HG02870 (cell line): ENCODE measurements at regions not wholly inside any gene's neighbourhood (a gene's known extent, or its start where the extent isn't known, plus 50 kb on each side); places are given as distances from the start of the nearest gene placed in this dataset.
"Not testable (repeated sequence)": the region's sequence is repeated elsewhere in the genome, so short reads cannot be mapped to it uniquely, and the experiment has no call there.

Experiments
- ATAC-seq: cut with Tn5 transposase; IDR thresholded peaks from one replicate; pipeline ENCODE4 v1.9.1; 2021; ENCODE audit warnings: mild to moderate bottlenecking, moderate library complexity; ENCODE audit not compliant: unreplicated experiment

GRCh38 chr2:12017499-12018157 is 271.2 kb downstream of the LPIN1 start:
- ATAC-seq, result no peak

GRCh38 chr2:12018726-12019125 is 272.3 kb downstream of the LPIN1 start:
- not testable (repeated sequence) for ATAC-seq

GRCh38 chr2:12020833-12021469 is 274.5 kb downstream of the LPIN1 start:
- ATAC-seq, result no peak

- ATAC-seq, result not testable (repeated sequence)
Measured at GRCh38 chr2:12024197-12024907, 277.9 kb downstream of the LPIN1 start.

- ATAC-seq, result no peak
Measured at GRCh38 chr2:12027136-12027535, 280.7 kb downstream of the LPIN1 start.

- no peak for ATAC-seq
Measured at GRCh38 chr2:12031866-12032265, 285.4 kb downstream of the LPIN1 start.

DNA sequence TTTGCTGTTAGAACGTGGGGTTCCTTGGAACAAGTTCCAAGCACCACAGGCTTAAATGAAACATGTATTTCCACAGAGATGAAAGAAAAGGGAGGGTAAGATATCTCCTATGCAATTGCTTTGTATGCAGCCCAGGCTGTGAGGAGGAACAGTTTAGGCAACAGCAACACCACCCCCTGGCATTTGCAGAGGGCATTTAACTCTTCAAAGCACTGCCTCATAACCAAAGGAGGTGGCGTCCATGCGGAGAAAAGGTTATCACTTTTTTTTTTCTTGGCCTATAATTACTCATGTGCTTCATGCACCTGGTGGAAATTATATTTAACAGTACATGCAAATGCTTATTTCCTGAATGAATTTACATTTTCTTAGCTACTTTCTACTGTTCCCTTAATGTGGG is 286.0 kb downstream of the LPIN1 start:
- ATAC-seq, result peak; percentile 75

- ATAC-seq, result no peak
Measured at GRCh38 chr2:12032975-12033374, 286.5 kb downstream of the LPIN1 start.

GRCh38 chr2:12033494-12033893 is 287.1 kb downstream of the LPIN1 start:
- ATAC-seq, result no peak

DNA sequence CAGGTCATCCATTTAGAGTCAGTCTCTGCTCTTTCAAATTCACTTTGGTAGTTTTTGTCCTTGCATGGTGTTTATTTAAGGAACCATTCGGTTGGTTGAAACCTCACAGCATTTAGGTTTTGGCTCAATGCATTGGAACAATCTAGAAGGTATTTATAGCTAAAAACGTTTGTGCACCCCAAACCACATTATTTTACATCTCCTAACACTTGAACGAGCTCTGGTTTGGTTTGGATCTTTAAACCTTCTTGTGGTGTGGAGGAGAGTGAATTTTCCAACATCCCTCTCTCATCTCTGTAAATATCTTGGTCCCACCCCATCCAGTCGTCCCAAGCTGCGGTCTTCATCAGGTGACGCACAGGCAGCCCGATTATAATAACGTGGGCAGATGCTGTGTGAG is 287.9 kb downstream of the LPIN1 start:
- no peak for ATAC-seq

- ATAC-seq, result no peak
Measured at GRCh38 chr2:12035029-12035720, 288.7 kb downstream of the LPIN1 start.

DNA sequence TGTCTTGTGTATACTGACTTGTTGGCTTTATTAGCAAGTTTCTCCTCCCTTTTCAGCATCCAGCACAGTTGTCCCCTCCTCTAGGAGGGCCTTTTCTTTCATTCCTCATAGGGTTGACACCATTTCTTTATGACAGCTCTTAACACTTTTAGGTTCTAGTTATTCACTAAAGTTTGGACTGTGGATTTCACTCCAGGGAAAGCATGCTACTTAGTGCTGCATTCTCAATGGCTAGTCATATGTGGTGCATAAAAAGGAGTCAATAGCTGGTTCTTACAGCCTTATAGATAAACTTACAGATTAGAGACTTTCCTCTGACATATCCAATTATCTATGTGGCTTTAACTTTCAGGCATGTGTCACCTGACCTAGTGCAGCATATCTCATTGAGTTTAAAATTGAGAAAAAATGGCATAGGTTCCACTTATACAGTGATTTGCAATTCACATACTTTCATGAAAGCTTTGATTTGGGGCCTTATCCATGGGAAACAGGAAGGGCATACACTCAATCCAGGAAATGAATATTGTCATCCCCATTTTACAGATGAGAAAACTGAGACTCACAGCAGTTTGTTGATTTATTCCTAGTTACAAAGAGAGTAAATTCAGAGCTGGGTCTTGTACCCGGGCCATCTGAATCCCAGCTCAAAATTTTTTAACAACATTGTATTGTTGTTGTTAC is 289.7 kb downstream of the LPIN1 start:
- no peak for ATAC-seq

- no peak for ATAC-seq
Measured at GRCh38 chr2:12036640-12036983, 290.2 kb downstream of the LPIN1 start.

DNA sequence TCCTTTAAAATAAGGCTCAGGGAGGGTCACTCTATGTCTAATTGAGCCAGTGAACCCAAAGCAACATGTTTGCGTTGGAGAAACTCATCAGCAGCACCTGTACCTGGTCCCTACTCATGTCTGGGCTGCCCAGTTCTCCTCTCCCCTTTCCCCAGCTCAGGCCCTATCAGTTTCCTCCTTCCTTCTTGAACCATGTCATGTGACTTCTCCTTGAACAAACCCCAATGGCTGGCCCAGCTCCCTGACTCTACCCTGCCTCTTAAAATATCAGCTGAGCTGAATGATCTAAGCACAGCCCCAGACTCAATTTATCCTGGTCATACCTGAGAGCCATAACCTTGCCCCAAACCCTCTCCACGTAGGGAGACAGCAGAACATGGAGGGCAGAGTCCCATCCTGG is 290.9 kb downstream of the LPIN1 start:
- no peak for ATAC-seq

DNA sequence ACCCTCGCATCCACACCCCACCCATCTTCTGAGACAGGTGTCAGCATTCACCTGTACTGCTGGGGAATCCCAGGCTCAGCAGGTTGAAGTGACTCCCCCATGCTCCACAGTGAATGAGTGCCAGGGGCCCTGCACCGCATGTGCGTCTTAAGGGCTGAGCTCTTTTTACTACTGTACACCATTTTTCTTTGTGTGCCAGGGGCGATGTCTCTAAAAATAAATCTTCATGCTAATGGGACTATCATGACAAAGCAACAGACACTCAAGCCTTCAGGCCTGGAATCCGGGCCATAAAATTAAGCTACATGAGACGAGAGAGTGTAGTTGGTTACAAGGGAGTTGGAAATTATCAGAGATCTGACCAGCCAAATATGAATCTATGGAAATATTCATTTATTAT is 294.8 kb downstream of the LPIN1 start:
- no peak for ATAC-seq

DNA sequence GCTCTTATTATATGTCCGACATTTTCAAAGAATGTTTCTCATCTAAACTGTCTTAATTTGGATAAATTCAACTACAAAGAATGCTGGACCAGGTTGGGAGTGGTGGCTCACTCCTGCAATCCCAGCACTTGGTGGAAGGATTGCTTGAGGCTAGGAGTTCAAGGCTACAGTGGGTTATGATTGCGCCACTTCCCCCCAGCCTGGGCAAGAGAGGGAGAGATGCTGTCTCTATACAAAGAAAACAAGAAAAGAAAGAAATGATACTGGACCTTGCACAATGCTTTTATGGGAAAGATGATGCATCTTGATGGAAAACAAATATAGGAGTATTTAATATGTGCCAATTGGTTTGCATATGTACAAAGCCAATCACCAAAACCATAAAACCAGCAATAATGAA is 296.7 kb downstream of the LPIN1 start:
- ATAC-seq, result no peak

DNA sequence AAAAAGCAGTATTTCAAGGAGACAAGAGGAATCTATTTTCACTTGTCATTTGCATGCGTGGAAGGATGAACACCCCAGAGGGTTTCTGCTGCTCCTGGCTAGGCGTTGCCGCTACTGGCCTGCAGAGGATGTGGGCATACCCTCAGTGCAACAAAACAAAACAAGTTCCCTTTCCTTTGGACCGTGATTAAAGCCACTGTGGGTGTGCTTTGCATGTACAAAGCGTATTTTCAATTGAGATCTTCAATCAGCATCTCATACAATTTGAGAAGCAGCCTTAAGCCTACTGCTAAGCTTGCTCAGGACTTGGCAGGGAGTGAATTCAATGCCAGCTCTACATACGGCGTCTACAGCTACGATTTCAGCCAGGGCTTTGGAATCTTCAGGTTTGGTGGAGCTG is 298.4 kb downstream of the LPIN1 start:
- peak; percentile 36 for ATAC-seq

DNA sequence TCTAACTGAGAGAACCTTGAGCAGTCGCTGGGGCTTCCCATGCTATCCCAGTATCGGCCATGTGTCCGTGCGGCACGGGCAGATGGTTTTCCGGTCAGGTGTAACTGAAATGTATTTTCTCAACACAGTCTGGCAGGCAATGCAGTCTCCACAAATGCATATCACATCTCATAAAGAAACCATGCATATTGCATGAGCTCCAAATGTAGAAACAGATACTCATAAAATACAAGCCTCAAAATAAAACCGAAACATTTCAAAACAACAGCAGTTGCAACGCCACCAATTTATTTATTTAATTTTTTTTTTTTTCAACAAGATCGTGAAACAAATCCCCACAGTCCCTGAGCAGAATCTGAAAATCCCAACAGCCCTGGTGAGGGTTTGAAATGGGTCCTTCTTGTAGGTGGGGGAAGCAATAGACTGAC is 299.4 kb downstream of the LPIN1 start:
- peak; percentile 78 for ATAC-seq

GRCh38 chr2:12046641-12047040 is 300.2 kb downstream of the LPIN1 start:
- no peak for ATAC-seq

DNA sequence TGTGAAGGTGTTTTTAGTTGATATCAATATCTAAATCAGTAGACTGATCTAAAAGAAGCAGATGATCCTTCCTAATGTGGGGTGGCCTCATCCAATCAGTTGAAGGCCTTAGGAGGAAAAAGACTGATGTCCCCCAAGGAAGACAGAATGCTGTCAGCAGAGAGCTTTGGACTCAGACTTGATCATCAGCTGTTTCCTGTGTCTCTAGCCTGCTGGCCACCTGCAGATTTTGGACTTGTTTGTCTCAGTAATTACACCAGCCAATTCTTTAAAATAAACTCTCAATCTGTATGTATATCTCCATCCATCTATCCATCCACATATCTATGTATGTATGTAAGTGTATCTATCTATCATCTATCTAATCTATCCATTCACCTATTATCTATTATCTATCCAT is 301.3 kb downstream of the LPIN1 start:
- ATAC-seq, result no peak

DNA sequence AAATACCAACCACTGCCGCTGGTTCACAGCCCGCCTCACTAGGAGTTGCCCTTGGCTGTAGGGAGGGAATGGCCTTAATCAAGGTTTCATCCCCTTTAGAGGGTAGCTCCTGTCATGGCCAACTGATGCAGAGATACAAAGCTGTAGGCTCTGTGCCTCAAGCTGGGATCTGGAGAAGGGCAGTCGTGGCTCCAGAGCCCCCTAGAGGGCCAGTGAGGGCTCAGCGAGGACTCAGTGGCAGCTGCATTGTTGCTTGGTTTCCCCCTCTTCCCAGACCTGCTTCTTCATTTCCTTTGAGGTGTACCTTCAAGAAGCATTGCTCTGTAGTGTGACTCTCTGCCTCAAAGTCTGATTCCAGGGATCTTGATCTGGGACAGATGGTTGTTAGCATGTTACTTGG is 302.1 kb downstream of the LPIN1 start:
- ATAC-seq, result peak; percentile 24
